GM06990 (cell line): ENCODE measurements at regions not wholly inside any gene's neighbourhood (a gene's known extent, or its start where the extent isn't known, plus 50 kb on each side); places are given as distances from the start of the nearest gene placed in this dataset.

Source experiments
- DNase-seq: peaks from one replicate; pipeline ENCODE4 v3.0.0-alpha.2; 2011; ENCODE audit not compliant: insufficient read length; ENCODE audit errors: extremely low read depth
- H3K27me3 ChIP-seq: replicated peaks from 2 replicates; pipeline ENCODE4 v1.6.0; 2011; ENCODE audit warnings: low read length; ENCODE audit not compliant: control insufficient read depth, insufficient read depth
- H3K36me3 ChIP-seq: 2 replicates; pipeline ENCODE4 v1.5.1; 2011; ENCODE audit warnings: low read length; ENCODE audit not compliant: control insufficient read depth, insufficient read depth
- H3K4me3 ChIP-seq: replicated peaks from 2 replicates; pipeline ENCODE4 v1.5.1; 2011; ENCODE audit warnings: low read depth, mild to moderate bottlenecking, control low read depth, low read length
- TF ChIP-seq, protein P1 (sequence below): IDR thresholded peaks from 2 replicates; pipeline ENCODE4 v1.5.1; 2011; ENCODE audit warnings: low read length, control low read depth, mild to moderate bottlenecking, inconsistent platforms; ENCODE audit not compliant: insufficient read depth, poor library complexity, severe bottlenecking

- Histone ChIP-seq H3K27me3 (no peaks in the 10 kb centered on the region; the same call in 1 of the 2 replicates), H3K36me3 (no peaks in the 10 kb centered on the region), H3K4me3 (no peak overlapping the region)
- TF ChIP-seq, protein P1, sequence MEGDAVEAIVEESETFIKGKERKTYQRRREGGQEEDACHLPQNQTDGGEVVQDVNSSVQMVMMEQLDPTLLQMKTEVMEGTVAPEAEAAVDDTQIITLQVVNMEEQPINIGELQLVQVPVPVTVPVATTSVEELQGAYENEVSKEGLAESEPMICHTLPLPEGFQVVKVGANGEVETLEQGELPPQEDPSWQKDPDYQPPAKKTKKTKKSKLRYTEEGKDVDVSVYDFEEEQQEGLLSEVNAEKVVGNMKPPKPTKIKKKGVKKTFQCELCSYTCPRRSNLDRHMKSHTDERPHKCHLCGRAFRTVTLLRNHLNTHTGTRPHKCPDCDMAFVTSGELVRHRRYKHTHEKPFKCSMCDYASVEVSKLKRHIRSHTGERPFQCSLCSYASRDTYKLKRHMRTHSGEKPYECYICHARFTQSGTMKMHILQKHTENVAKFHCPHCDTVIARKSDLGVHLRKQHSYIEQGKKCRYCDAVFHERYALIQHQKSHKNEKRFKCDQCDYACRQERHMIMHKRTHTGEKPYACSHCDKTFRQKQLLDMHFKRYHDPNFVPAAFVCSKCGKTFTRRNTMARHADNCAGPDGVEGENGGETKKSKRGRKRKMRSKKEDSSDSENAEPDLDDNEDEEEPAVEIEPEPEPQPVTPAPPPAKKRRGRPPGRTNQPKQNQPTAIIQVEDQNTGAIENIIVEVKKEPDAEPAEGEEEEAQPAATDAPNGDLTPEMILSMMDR = no peak
- no peak for DNase-seq
These were observed 408.1 kb downstream of the SETD4 start for GRCh38 chr21:35652196-35652595.

GRCh38 chr21:35651196-35651595 is 409.1 kb downstream of the SETD4 start:
- Histone ChIP-seq H3K27me3 (no peaks in the 10 kb centered on the region; the same call in 1 of the 2 replicates), H3K36me3 (no peaks in the 10 kb centered on the region), H3K4me3 (no peak overlapping the region)
- DNase-seq = no peak
- TF ChIP-seq, protein P1 = no peak

DNA sequence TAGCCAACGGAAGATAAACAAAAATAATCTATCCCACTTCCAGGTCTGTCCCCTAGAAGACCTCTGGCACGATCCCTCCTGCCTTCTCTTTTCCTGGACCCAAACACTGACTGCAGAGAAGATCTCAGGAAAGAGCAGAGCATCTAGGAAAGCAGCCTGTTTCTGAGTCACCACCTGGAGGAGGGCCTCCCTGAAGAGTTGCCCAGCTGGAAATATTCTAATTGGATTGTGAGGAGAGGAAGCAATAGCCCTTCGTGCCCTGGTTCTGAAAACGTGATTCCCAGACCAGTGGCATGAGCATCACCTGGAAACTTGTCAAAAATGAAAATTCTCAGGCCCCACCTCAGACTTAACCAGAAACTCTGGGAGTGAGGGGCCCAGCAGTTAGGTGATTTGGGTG is 411.1 kb downstream of the SETD4 start:
- DNase-seq = no peak
- peaks cover under 1% of the 10 kb centered on the region; the same call in 1 of the 2 replicates for H3K27me3 ChIP-seq
- TF ChIP-seq, protein P1 = no peak

GRCh38 chr21:35648512-35648911 is 411.8 kb downstream of the SETD4 start:
- no peak for DNase-seq
- H3K4me3 ChIP-seq = no peak overlapping the region
- H3K27me3 ChIP-seq = peaks cover 2% of the 10 kb centered on the region; the same call in 1 of the 2 replicates
- TF ChIP-seq, protein P1 = no peak
- no peaks in the 10 kb centered on the region for H3K36me3 ChIP-seq

More for the DNA sequence above, 411.1 kb downstream of the SETD4 start:
- Histone ChIP-seq H3K36me3 (no peaks in the 10 kb centered on the region), H3K4me3 (no peak overlapping the region)

- TF ChIP-seq, protein P1 = no peak
- peaks cover 3% of the 10 kb centered on the region for H3K27me3 ChIP-seq
- DNase-seq = no peak
- no peaks in the 10 kb centered on the region for H3K36me3 ChIP-seq
- no peak overlapping the region for H3K4me3 ChIP-seq
These were observed 413.7 kb downstream of the SETD4 start for GRCh38 chr21:35646606-35647005.

DNA sequence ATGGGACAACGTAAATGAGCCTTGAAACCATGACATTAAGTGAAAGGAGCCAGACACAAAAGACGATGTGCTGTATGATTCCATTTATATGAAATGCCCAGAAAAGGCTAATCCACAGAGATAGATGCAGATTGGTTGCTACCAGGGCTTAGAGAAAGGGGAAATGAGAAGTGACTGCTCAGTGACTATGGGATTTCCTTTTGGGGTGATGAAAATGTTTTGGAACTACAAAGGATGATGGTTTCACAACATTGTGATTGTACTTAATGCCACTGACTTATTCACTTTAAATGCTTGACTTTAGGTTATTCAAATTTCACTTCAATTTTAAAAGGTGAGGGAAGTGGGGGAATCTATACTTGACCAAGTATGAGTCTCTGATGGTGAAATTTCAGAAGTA is 414.3 kb downstream of the SETD4 start:
- DNase-seq = no peak
- Histone ChIP-seq H3K36me3 (no peaks in the 10 kb centered on the region), H3K27me3 (peaks cover 4% of the 10 kb centered on the region), H3K4me3 (no peak overlapping the region)
- TF ChIP-seq, protein P1 = no peak
